Sigmoid colon (tissue), 6 donors: ENCODE measurements at regions not wholly inside any gene's neighbourhood (a gene's known extent, or its start where the extent isn't known, plus 50 kb on each side); places are given as distances from the start of the nearest gene placed in this dataset.
"Not testable (repeated sequence)": the region's sequence is repeated elsewhere in the genome, so short reads cannot be mapped to it uniquely, and the experiment has no call there.

Experiments
- DNase-seq: peaks from one replicate; pipeline ENCODE4 v3.0.0-alpha.2; 2019
- H3K27ac ChIP-seq, 4 donors: fragments of 200-600 bp; sonication (generic); one replicate each; pipeline ENCODE4 v1.5.1; 2016 to 2019; ENCODE audit warnings: mild to moderate bottlenecking in 1 of 4
- H3K27me3 ChIP-seq, 3 donors: fragments of 200-600 bp; sonication (generic); one replicate each; pipeline ENCODE4 v1.5.1; 2019; ENCODE audit warnings: mild to moderate bottlenecking in 1 of 3
- H3K36me3 ChIP-seq, 4 donors: fragments of 200-600 bp; sonication (generic); one replicate each; pipeline ENCODE4 v1.5.1; 2016 to 2019
- H3K4me1 ChIP-seq, 4 donors: fragments of 200-600 bp; sonication (generic); one replicate each; pipeline ENCODE4 v1.5.1; 2017 to 2019
- H3K4me3 ChIP-seq, 4 donors: fragments of 200-600 bp; sonication (generic); one replicate each; pipeline ENCODE4 v1.5.1; 2017 to 2019; ENCODE audit warnings: mild to moderate bottlenecking in 2 of 4, moderate library complexity in 1 of 4
- H3K9me3 ChIP-seq, 4 donors: fragments of 200-600 bp in 3 of 4; sonication (generic) in 3 of 4; one replicate each; pipeline versions ENCODE4 v1.5.1 to v1.6.1; 2013 to 2019
- CTCF ChIP-seq, 4 experiments: fragments of 450-650 bp in 3 of 4; fragments of 200-600 bp in 1 of 4; IDR thresholded peaks; one replicate each; pipeline ENCODE4 v1.5.1; 2016 to 2019; ENCODE audit warnings: antibody characterized with exemption in 4 of 4, mild to moderate bottlenecking in 3 of 4, moderate library complexity in 2 of 4
- EP300 ChIP-seq, 4 donors: sonication (generic); formaldehyde crosslinking; IDR thresholded peaks; one replicate each; pipeline ENCODE4 v1.6.1; 2017; ENCODE audit warnings: antibody characterized with exemption in 4 of 4
- POLR2A ChIP-seq, 2 donors: fragments of 450-650 bp; IDR thresholded peaks; one replicate each; pipeline ENCODE4 v1.6.1; 2016; ENCODE audit warnings: antibody characterized with exemption in 2 of 2, mild to moderate bottlenecking in 2 of 2, moderate library complexity in 2 of 2
- POLR2AphosphoS5 ChIP-seq, 4 donors: sonication (generic); formaldehyde crosslinking; IDR thresholded peaks; one replicate each; pipeline ENCODE4 v1.6.1; 2017; ENCODE audit warnings: antibody characterized with exemption in 4 of 4
- WGBS, 2 donors: extraction: QIAGEN DNeasy Blood & Tissue Kit; methylation state at CpG; one replicate each; pipeline ENCODE4 v1.1.7; 2013; 5-methylcytosine and 5-hydroxymethylcytosine counted together
- intact Hi-C: fragments of 100-400 bp; cut with DNase I; formaldehyde crosslinking; loops from one replicate; pipeline ENCODE4 v1.15.1; 2023
- donor health status: healthy with polysubstance abuse.
- donor health status: healthy.

- intact Hi-C loops = no loop called here
- 88 to 97% methylated on average over 5 of the region's 5 CpGs for WGBS, 2 donors
- Histone ChIP-seq H3K27me3 (no peaks in the 10 kb centered on the region), H3K9me3 (no peaks in the 10 kb centered on the region), H3K4me3 (no peak overlapping the region), H3K36me3 (no peaks in the 10 kb centered on the region), H3K4me1 (peaks cover 0 to 20% (median 7%) of the 10 kb centered on the region in 4 donors), H3K27ac (no peak overlapping the region)
- TF ChIP-seq EP300 (IDR thresholded peaks at IDR 0.05) (no peak), CTCF (IDR thresholded peaks at IDR 0.05) (no peak), POLR2AphosphoS5 (IDR thresholded peaks at IDR 0.05) (no peak), POLR2A (IDR thresholded peaks at IDR 0.05) (no peak)
- DNase-seq = no peak
These were observed 75.1 kb downstream of the RRM2 start for GRCh38 chr2:10197697-10198076.

- peaks cover 0 to 27% (median 10%) of the 10 kb centered on the region in 4 donors for H3K4me1 ChIP-seq
- H3K27me3 ChIP-seq, intact Hi-C loops, H3K9me3 ChIP-seq, DNase-seq, H3K36me3 ChIP-seq, H3K27ac ChIP-seq, H3K4me3 ChIP-seq: not testable (repeated sequence)
- 88 to 96% methylated on average over 6 of the region's 6 CpGs for WGBS, 2 donors
These were observed 75.9 kb downstream of the RRM2 start for GRCh38 chr2:10198482-10198881.

- Histone ChIP-seq H3K4me3 (no peak overlapping the region), H3K9me3 (no peaks in the 10 kb centered on the region), H3K4me1 (peaks cover 0 to 24% (median 8%) of the 10 kb centered on the region in 4 donors), H3K27me3 (no peaks in the 10 kb centered on the region), H3K27ac (no peak overlapping the region), H3K36me3 (no peaks in the 10 kb centered on the region)
- TF ChIP-seq EP300 (IDR thresholded peaks at IDR 0.05) (no peak), CTCF (IDR thresholded peaks at IDR 0.05) (no peak), POLR2A (IDR thresholded peaks at IDR 0.05) (no peak)
- DNase-seq = no peak
- WGBS, 2 donors = 24 to 66% methylated on average over 4 of the region's 4 CpGs
- intact Hi-C loops = no loop called here
These were observed 78.7 kb downstream of the RRM2 start for GRCh38 chr2:10201201-10201600.

GRCh38 chr2:10202131-10202665 is 79.7 kb downstream of the RRM2 start:
- TF ChIP-seq EP300 (IDR thresholded peaks at IDR 0.05) (no peak), POLR2AphosphoS5 (IDR thresholded peaks at IDR 0.05) (no peak), CTCF (IDR thresholded peaks at IDR 0.05) (no peak), POLR2A (IDR thresholded peaks at IDR 0.05) (no peak)
- H3K27ac ChIP-seq = peak overlapping the region in 1 of 4 donors; percentile 29
- intact Hi-C loops = no loop called here
- no peaks in the 10 kb centered on the region for H3K36me3 ChIP-seq
- H3K4me3 ChIP-seq = no peak overlapping the region
- DNase-seq = no peak
- WGBS, 2 donors = 74 to 87% methylated on average over 4 of the region's 4 CpGs
- H3K4me1 ChIP-seq = peaks cover 0 to 18% (median 5%) of the 10 kb centered on the region in 4 donors
- no peaks in the 10 kb centered on the region for H3K9me3 ChIP-seq
- H3K27me3 ChIP-seq = no peaks in the 10 kb centered on the region

GRCh38 chr2:10204326-10205161 is 82.0 kb downstream of the RRM2 start:
- no peak overlapping the region for H3K4me3 ChIP-seq
- no peak overlapping the region for H3K27ac ChIP-seq

More at GRCh38 chr2:10204326-10205161, 82.0 kb downstream of the RRM2 start:
- DNase-seq = no peak
- no peak for TF ChIP-seq EP300 (IDR thresholded peaks at IDR 0.05)
- TF ChIP-seq POLR2A (IDR thresholded peaks at IDR 0.05) = no peak
- TF ChIP-seq POLR2AphosphoS5 (IDR thresholded peaks at IDR 0.05) = no peak
- TF ChIP-seq CTCF (IDR thresholded peaks at IDR 0.05) = no peak
- Histone ChIP-seq H3K27me3 (no peaks in the 10 kb centered on the region), H3K4me1 (peaks cover 0 to 18% (median 5%) of the 10 kb centered on the region in 4 donors), H3K9me3 (no peaks in the 10 kb centered on the region), H3K36me3 (no peaks in the 10 kb centered on the region)
- intact Hi-C loops = no loop called here
- WGBS, 2 donors = 88 to 92% methylated on average over 25 of the region's 25 CpGs
